HepG2 (cell line): ENCODE measurements at regions not wholly inside any gene's neighbourhood (a gene's known extent, or its start where the extent isn't known, plus 50 kb on each side); places are given as distances from the start of the nearest gene placed in this dataset.
A peak's percentile ranks its signal among the peaks of the same experiment; 100 is the strongest.

Experiments
- ATAC-seq: fragments of 200-7000 bp; cut with Tn5 transposase; 3 replicates; pipeline ENCODE4 v1.9.1; 2020; ENCODE audit warnings: mild to moderate bottlenecking, moderate library complexity
- BruUV-seq: library from RNA; stranded (reverse); fragments of 400-500 nt; replicated peaks from 2 replicates; lab custom pipeline; 2021; lab: Mats Ljungman, UMichigan
- CTCF ChIA-PET: fragments of 300-600 bp; formaldehyde crosslinking; extraction: SDS; loops from one replicate; lab custom pipeline; 2021; ENCODE audit warnings: low total read pairs, inconsistent platforms, low intra/inter-chr PET ratio; lab: Yijun Ruan, JAX
- POLR2A ChIA-PET: fragments of 350-600 bp; sonication (Branson Sonifier 250); formaldehyde crosslinking; loops from one replicate; lab custom pipeline; 2020; ENCODE audit warnings: antibody characterized with exemption, inconsistent platforms; lab: Yijun Ruan, JAX
- DNase-seq: peaks from one replicate; pipeline ENCODE4 v3.0.0-alpha.2; 2015; ENCODE audit warnings: low spot score
- FAIRE-seq: peaks from 3 replicates; lab custom pipeline; 2011; peaks lifted over from hg19 to GRCh38; lab: Jason Lieb, UNC
- H2AFZ ChIP-seq: one replicate; pipeline ENCODE4 v1.6.1; 2011; ENCODE audit warnings: low read length, inconsistent platforms
- H3K27ac ChIP-seq: fragments of 300-600 bp; 3 replicates; pipeline ENCODE4 v1.8.0; 2011; ENCODE audit warnings: mixed run types, mild to moderate bottlenecking, mixed read lengths, low read length, inconsistent platforms; ENCODE audit not compliant: insufficient read depth; ENCODE audit errors: extremely low read length
- H3K27me3 ChIP-seq, 2 experiments: fragments of 200-600 bp in 1 of 2; 2 replicates in 1 of 2; 3 replicates in 1 of 2; pipeline versions ENCODE4 v1.6.0 to v1.8.0; 2011; ENCODE audit warnings: low read length in 2 of 2, mild to moderate bottlenecking in 2 of 2, moderate library complexity in 2 of 2, inconsistent platforms in 1 of 2; ENCODE audit not compliant: insufficient read depth in 2 of 2, control insufficient read depth in 1 of 2
- H3K36me3 ChIP-seq, 2 experiments: fragments of 200-600 bp in 1 of 2; replicated peaks in 1 of 2; 2 replicates in 1 of 2; 3 replicates in 1 of 2; pipeline versions ENCODE4 v1.5.1 to v1.8.0; 2011; ENCODE audit warnings: low read length in 2 of 2, inconsistent platforms in 1 of 2; ENCODE audit not compliant: insufficient read depth in 2 of 2, control insufficient read depth in 1 of 2
- H3K4me1 ChIP-seq: 2 replicates; pipeline ENCODE4 v1.5.1; 2012; ENCODE audit warnings: low read length, inconsistent platforms; ENCODE audit not compliant: insufficient read depth
- H3K4me2 ChIP-seq: 2 replicates; pipeline ENCODE4 v1.6.0; 2011; ENCODE audit warnings: low read depth, low read length, inconsistent platforms
- H3K4me3 ChIP-seq, 3 experiments: fragments of 200-600 bp in 1 of 3; sonication (generic), shearing (Covaris generic) in 1 of 3; replicated peaks in 1 of 3; 2 replicates each; pipeline ENCODE4 v1.5.1; 2011 to 2016; ENCODE audit warnings: low read length in 3 of 3, inconsistent platforms in 2 of 3, low read depth in 2 of 3, mild to moderate bottlenecking in 2 of 3, control low read depth in 1 of 3, mixed read lengths in 1 of 3; ENCODE audit not compliant: insufficient read depth in 1 of 3
- H3K79me2 ChIP-seq: one replicate; pipeline ENCODE4 v1.6.1; 2011; ENCODE audit warnings: low read length, inconsistent platforms; ENCODE audit not compliant: insufficient read depth
- H3K9ac ChIP-seq: 2 replicates; pipeline ENCODE4 v1.6.0; 2011; ENCODE audit warnings: mild to moderate bottlenecking, low read depth, low read length, inconsistent platforms; ENCODE audit not compliant: insufficient read depth
- H3K9me3 ChIP-seq: 2 replicates; pipeline ENCODE4 v1.5.1; 2012; ENCODE audit warnings: mild to moderate bottlenecking, low read length
- H4K20me1 ChIP-seq: 2 replicates; pipeline ENCODE4 v1.6.0; 2011; ENCODE audit warnings: inconsistent platforms, mild to moderate bottlenecking, low read length, moderate library complexity; ENCODE audit not compliant: insufficient read depth
- AKAP8 ChIP-seq: sonication (generic); formaldehyde crosslinking; IDR thresholded peaks from 2 replicates; pipeline ENCODE4 v1.5.1; 2020; ENCODE audit warnings: mild to moderate bottlenecking, missing genetic modification reagents
- DNMT1 ChIP-seq: sonication (generic); formaldehyde crosslinking; IDR thresholded peaks from 2 replicates; pipeline ENCODE4 v1.5.1; 2020; ENCODE audit warnings: mild to moderate bottlenecking, missing genetic modification reagents
- FOSL2 ChIP-seq: sonication (generic); formaldehyde crosslinking; IDR thresholded peaks from 2 replicates; pipeline ENCODE4 v1.4.0; 2020; ENCODE audit warnings: missing genetic modification reagents
- FOXA1 ChIP-seq, 2 experiments: fragments of 450-650 bp in 1 of 2; sonication (generic) in 1 of 2; formaldehyde crosslinking in 1 of 2; IDR thresholded peaks; 2 replicates each; pipeline versions ENCODE4 v1.4.0 to v1.6.1; 2016 to 2020; ENCODE audit warnings: missing genetic modification reagents in 1 of 2
- JDP2 ChIP-seq: sonication (generic); formaldehyde crosslinking; IDR thresholded peaks from 2 replicates; pipeline ENCODE4 v1.8.1; 2022; ENCODE audit warnings: missing genetic modification reagents, borderline replicate concordance
- MAFF ChIP-seq: IDR thresholded peaks from 2 replicates; pipeline ENCODE4 v1.6.1; 2011; ENCODE audit warnings: low read depth, low read length, improper control_type of control experiment
- NCOR1 ChIP-seq: fragments of 200-600 bp; sonication (generic); IDR thresholded peaks from 2 replicates; pipeline ENCODE4 v1.7.0; 2017; ENCODE audit warnings: antibody characterized with exemption, low read length, borderline replicate concordance
- RARA ChIP-seq: IDR thresholded peaks from 2 replicates; pipeline ENCODE4 v1.6.1; 2016; ENCODE audit warnings: missing genetic modification reagents, missing compliant biosample characterization
- RCOR2 ChIP-seq: IDR thresholded peaks from 2 replicates; pipeline ENCODE4 v1.6.1; 2016; ENCODE audit warnings: missing biosample characterization, missing genetic modification reagents
- TEAD3 ChIP-seq: optimal IDR thresholded peaks from 2 replicates; pipeline ENCODE3; 2016; ENCODE audit warnings: borderline replicate concordance
- ZNF34 ChIP-seq: sonication (generic); formaldehyde crosslinking; IDR thresholded peaks from 2 replicates; pipeline ENCODE4 v1.4.0; 2020; ENCODE audit warnings: mild to moderate bottlenecking, missing genetic modification reagents, borderline replicate concordance
- ZNF619 ChIP-seq: sonication (generic); formaldehyde crosslinking; IDR thresholded peaks from 2 replicates; pipeline ENCODE4 v1.4.0; 2020; ENCODE audit warnings: mild to moderate bottlenecking, missing genetic modification reagents
- ZNF670 ChIP-seq: sonication (generic); formaldehyde crosslinking; IDR thresholded peaks from 2 replicates; pipeline ENCODE4 v1.8.0; 2022; ENCODE audit warnings: mild to moderate bottlenecking, missing genetic modification reagents, borderline replicate concordance
- ZNF737 ChIP-seq: sonication (generic); formaldehyde crosslinking; IDR thresholded peaks from 2 replicates; pipeline ENCODE4 v1.5.0; 2020; ENCODE audit warnings: missing genetic modification reagents, mild to moderate bottlenecking, borderline replicate concordance
- whole genome bisulfite sequencing: methylation state at CpG from one replicate; pipeline ENCODE4 v1.1.6; 2017; ENCODE audit warnings: low lambda C conversion rate; 5-methylcytosine and 5-hydroxymethylcytosine counted together
- in situ Hi-C: cut with HindIII; loops from 2 replicates; pipeline ENCODE4 v1.10.0; 2017; ENCODE audit warnings: low pct_unique_long_range_greater_than_20kb; ENCODE audit not compliant: extremely low pct_ligation_motif_present
- intact Hi-C: fragments of 100-400 bp; cut with micrococcal nuclease; formaldehyde crosslinking; loops from one replicate; pipeline ENCODE4 v1.10.0; 2022; ENCODE audit not compliant: unreplicated experiment
- TF ChIP-seq, protein P1 (sequence below): IDR thresholded peaks from 2 replicates; pipeline ENCODE4 v1.6.1; 2016; ENCODE audit warnings: low read depth
- TF ChIP-seq, protein P2 (sequence below): sonication (generic); formaldehyde crosslinking; conservative IDR thresholded peaks from 2 replicates; pipeline ENCODE4 v1.4.0; 2020; ENCODE audit warnings: missing genetic modification reagents
- TF ChIP-seq, protein P3 (sequence below): sonication (generic); formaldehyde crosslinking; IDR thresholded peaks from 2 replicates; pipeline ENCODE4 v1.4.0; 2020; ENCODE audit warnings: missing genetic modification reagents

DNA sequence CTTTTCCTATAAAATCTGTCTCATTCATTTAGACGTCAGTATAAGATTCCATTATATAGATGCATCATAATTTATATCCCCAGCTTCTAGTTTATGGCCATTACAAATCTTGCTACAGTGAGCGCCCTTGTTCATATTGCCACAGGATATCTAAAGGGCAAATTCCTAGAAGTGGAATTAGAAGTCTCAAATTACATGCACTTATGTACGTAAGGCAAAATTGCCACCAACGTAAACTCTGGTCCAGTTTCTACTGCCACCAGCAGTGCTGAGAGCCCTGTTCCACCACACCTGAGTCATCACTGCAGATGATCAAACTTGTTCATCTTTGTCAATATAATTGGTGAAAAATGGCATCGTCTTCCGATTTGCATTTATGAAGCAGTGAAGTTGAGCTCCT is 90.9 kb upstream of the ID2 start:
- no TSS peak for BruUV-seq
- no peaks in the 10 kb centered on the region for H3K36me3 ChIP-seq
- peaks cover 35% of the 10 kb centered on the region for H3K4me1 ChIP-seq
- no peaks in the 10 kb centered on the region for H4K20me1 ChIP-seq
- H3K27ac ChIP-seq, result no peak overlapping the region
- DNase-seq, result peak; percentile 51
- H2AFZ ChIP-seq, result no peak overlapping the region
- no peak overlapping the region for H3K4me2 ChIP-seq
- no peaks in the 10 kb centered on the region for H3K79me2 ChIP-seq
- no peak overlapping the region for H3K9ac ChIP-seq
- in situ Hi-C loops (no loop called here), intact Hi-C loops (no loop called here)
- no peak for FAIRE-seq
- no peaks in the 10 kb centered on the region for H3K9me3 ChIP-seq
- CTCF ChIA-PET, result no interaction called here
- peak; percentile 14; the same call in 1 of the 3 replicates for ATAC-seq
- H3K27me3 ChIP-seq, result peaks cover 2 to 21% of the 10 kb centered on the region in 2 experiments; a peak in 3 of 5 replicates
- POLR2A ChIA-PET, result interaction anchor here (5.3 kb wide), 1 partner anchor 90 kb away, joined by 31 read pairs; the partner anchor contains the start of gene ID2
- no peak overlapping the region for H3K4me3 ChIP-seq
- WGBS, result 60% methylated on average over 6 of the region's 6 CpGs
- peak; percentile 31; the same call in 1 of the 2 replicates for TF ChIP-seq NCOR1
- no peak for TF ChIP-seq ZNF670 (CRISPR knock-in tag)
- no peak for TF ChIP-seq JDP2
- TF ChIP-seq ZNF34 (CRISPR knock-in tag), result no peak
- no peak for TF ChIP-seq DNMT1 (CRISPR knock-in tag)
- TF ChIP-seq MAFF, result 0 out of 2 replicates have a peak, but pooled peaks have one; percentile 14
- no peak for TF ChIP-seq FOSL2 (CRISPR knock-in tag)
- TF ChIP-seq, protein P1, sequence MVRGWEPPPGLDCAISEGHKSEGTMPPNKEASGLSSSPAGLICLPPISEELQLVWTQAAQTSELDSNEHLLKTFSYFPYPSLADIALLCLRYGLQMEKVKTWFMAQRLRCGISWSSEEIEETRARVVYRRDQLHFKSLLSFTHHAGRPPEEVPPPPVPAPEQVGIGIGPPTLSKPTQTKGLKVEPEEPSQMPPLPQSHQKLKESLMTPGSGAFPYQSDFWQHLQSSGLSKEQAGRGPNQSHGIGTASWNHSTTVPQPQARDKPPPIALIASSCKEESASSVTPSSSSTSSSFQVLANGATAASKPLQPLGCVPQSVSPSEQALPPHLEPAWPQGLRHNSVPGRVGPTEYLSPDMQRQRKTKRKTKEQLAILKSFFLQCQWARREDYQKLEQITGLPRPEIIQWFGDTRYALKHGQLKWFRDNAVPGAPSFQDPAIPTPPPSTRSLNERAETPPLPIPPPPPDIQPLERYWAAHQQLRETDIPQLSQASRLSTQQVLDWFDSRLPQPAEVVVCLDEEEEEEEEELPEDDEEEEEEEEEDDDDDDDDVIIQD (CRISPR knock-in tag), result 0 out of 2 replicates have a peak, but pooled peaks have one; percentile 19
- TF ChIP-seq AKAP8 (CRISPR knock-in tag), result no peak
- TF ChIP-seq, protein P2, sequence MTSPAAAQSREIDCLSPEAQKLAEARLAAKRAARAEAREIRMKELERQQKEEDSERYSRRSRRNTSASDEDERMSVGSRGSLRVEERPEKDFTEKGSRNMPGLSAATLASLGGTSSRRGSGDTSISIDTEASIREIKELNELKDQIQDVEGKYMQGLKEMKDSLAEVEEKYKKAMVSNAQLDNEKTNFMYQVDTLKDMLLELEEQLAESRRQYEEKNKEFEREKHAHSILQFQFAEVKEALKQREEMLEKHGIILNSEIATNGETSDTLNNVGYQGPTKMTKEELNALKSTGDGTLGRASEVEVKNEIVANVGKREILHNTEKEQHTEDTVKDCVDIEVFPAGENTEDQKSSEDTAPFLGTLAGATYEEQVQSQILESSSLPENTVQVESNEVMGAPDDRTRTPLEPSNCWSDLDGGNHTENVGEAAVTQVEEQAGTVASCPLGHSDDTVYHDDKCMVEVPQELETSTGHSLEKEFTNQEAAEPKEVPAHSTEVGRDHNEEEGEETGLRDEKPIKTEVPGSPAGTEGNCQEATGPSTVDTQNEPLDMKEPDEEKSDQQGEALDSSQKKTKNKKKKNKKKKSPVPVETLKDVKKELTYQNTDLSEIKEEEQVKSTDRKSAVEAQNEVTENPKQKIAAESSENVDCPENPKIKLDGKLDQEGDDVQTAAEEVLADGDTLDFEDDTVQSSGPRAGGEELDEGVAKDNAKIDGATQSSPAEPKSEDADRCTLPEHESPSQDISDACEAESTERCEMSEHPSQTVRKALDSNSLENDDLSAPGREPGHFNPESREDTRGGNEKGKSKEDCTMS, result no peak
- peak; percentile 11 for TF ChIP-seq TEAD3 (CRISPR knock-in tag)
- TF ChIP-seq FOXA1 (IDR thresholded peaks at IDR 0.05), result no peak
- 0 out of 2 replicates have a peak, but pooled peaks have one; percentile 12 for TF ChIP-seq FOXA1 (CRISPR knock-in tag; IDR thresholded peaks at IDR 0.05)
- TF ChIP-seq ZNF737, result no peak
- TF ChIP-seq RCOR2 (CRISPR knock-in tag), result no peak
- TF ChIP-seq RARA (CRISPR knock-in tag), result peak; percentile 71
- no peak for TF ChIP-seq ZNF619
- TF ChIP-seq, protein P3, sequence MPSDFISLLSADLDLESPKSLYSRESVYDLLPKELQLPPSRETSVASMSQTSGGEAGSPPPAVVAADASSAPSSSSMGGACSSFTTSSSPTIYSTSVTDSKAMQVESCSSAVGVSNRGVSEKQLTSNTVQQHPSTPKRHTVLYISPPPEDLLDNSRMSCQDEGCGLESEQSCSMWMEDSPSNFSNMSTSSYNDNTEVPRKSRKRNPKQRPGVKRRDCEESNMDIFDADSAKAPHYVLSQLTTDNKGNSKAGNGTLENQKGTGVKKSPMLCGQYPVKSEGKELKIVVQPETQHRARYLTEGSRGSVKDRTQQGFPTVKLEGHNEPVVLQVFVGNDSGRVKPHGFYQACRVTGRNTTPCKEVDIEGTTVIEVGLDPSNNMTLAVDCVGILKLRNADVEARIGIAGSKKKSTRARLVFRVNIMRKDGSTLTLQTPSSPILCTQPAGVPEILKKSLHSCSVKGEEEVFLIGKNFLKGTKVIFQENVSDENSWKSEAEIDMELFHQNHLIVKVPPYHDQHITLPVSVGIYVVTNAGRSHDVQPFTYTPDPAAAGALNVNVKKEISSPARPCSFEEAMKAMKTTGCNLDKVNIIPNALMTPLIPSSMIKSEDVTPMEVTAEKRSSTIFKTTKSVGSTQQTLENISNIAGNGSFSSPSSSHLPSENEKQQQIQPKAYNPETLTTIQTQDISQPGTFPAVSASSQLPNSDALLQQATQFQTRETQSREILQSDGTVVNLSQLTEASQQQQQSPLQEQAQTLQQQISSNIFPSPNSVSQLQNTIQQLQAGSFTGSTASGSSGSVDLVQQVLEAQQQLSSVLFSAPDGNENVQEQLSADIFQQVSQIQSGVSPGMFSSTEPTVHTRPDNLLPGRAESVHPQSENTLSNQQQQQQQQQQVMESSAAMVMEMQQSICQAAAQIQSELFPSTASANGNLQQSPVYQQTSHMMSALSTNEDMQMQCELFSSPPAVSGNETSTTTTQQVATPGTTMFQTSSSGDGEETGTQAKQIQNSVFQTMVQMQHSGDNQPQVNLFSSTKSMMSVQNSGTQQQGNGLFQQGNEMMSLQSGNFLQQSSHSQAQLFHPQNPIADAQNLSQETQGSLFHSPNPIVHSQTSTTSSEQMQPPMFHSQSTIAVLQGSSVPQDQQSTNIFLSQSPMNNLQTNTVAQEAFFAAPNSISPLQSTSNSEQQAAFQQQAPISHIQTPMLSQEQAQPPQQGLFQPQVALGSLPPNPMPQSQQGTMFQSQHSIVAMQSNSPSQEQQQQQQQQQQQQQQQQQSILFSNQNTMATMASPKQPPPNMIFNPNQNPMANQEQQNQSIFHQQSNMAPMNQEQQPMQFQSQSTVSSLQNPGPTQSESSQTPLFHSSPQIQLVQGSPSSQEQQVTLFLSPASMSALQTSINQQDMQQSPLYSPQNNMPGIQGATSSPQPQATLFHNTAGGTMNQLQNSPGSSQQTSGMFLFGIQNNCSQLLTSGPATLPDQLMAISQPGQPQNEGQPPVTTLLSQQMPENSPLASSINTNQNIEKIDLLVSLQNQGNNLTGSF (CRISPR knock-in tag), result no peak
